Transverse colon (tissue), 4 donors: ENCODE measurements at regions not wholly inside any gene's neighbourhood (a gene's known extent, or its start where the extent isn't known, plus 50 kb on each side); places are given as distances from the start of the nearest gene placed in this dataset.

Source experiments
- DNase-seq: peaks from one replicate; pipeline ENCODE4 v3.0.0-alpha.2; 2019
- H3K27ac ChIP-seq, 4 donors: fragments of 200-600 bp; sonication (generic); 2 replicates each; pipeline ENCODE4 v1.5.1; 2016 to 2018; ENCODE audit warnings: inconsistent platforms in 4 of 4
- H3K27me3 ChIP-seq: fragments of 200-600 bp; sonication (generic); 2 replicates; pipeline ENCODE4 v1.5.1; 2017; ENCODE audit warnings: inconsistent platforms
- H3K36me3 ChIP-seq, 4 donors: fragments of 200-600 bp; sonication (generic); 2 replicates each; pipeline ENCODE4 v1.5.1; 2017 to 2019; ENCODE audit warnings: inconsistent platforms in 4 of 4
- H3K4me1 ChIP-seq, 4 donors: fragments of 200-600 bp; sonication (generic); 2 replicates each; pipeline ENCODE4 v1.5.1; 2017 to 2020; ENCODE audit warnings: inconsistent platforms in 4 of 4
- H3K4me3 ChIP-seq, 4 donors: fragments of 200-600 bp; sonication (generic); 1 replicate in 1 of 4; 2 replicates in 3 of 4; pipeline versions ENCODE4 v1.5.1 to v1.6.1; 2017 to 2019; ENCODE audit warnings: inconsistent platforms in 4 of 4
- H3K9me3 ChIP-seq, 2 donors: fragments of 200-600 bp; sonication (generic); 2 replicates each; pipeline ENCODE4 v1.5.1; 2017 to 2019; ENCODE audit warnings: inconsistent platforms in 2 of 2
- CTCF ChIP-seq, 5 experiments: fragments of 200-600 bp in 3 of 5; fragments of 450-650 bp in 2 of 5; sonication (generic) in 3 of 5; IDR thresholded peaks; 1 replicate in 2 of 5; 2 replicates in 3 of 5; pipeline ENCODE4 v1.5.1; 2016 to 2017; ENCODE audit warnings: antibody characterized with exemption in 5 of 5, inconsistent platforms in 3 of 5, mild to moderate bottlenecking in 2 of 5, moderate library complexity in 1 of 5
- EP300 ChIP-seq: sonication (generic); formaldehyde crosslinking; IDR thresholded peaks from one replicate; pipeline ENCODE4 v1.6.1; 2017; ENCODE audit warnings: antibody characterized with exemption, low read depth
- POLR2A ChIP-seq: fragments of 450-650 bp; IDR thresholded peaks from one replicate; pipeline ENCODE4 v1.6.1; 2016; ENCODE audit warnings: antibody characterized with exemption, mild to moderate bottlenecking, moderate library complexity
- POLR2AphosphoS5 ChIP-seq, 3 donors: sonication (generic); formaldehyde crosslinking; IDR thresholded peaks; one replicate each; pipeline ENCODE4 v1.6.1; 2016; ENCODE audit warnings: antibody characterized with exemption in 3 of 3
- WGBS, 2 donors: methylation state at CpG; one replicate each; pipeline ENCODE4 v1.1.5; 2018; ENCODE audit warnings: low coverage in 1 of 2; 5-methylcytosine and 5-hydroxymethylcytosine counted together
- in situ Hi-C, 4 donors: fragments of 200-750 bp; cut with MboI; loops; one replicate each; pipeline versions ENCODE4 v1.15.0 to v1.15.1; 2017; ENCODE audit warnings: low sequenced_read_pairs in 3 of 4, low pct_ligation_motif_present in 1 of 4, low pct_unique_long_range_greater_than_20kb in 1 of 4
- intact Hi-C: fragments of 100-400 bp; cut with DNase I; formaldehyde crosslinking; loops from one replicate; pipeline ENCODE4 v1.15.1; 2023; ENCODE audit warnings: low total_unique reads

- 37 to 56% methylated on average over 2 of the region's 2 CpGs for WGBS, 2 donors
- in situ Hi-C loops: no loop called here
These were observed 56.8 kb downstream of the IFNG start for GRCh38 chr12:68102731-68103130.

GRCh38 chr12:68102163-68102562 is 57.4 kb downstream of the IFNG start:
- Histone ChIP-seq H3K9me3 (no peaks in the 10 kb centered on the region), H3K36me3 (no peaks in the 10 kb centered on the region), H3K27ac (peak overlapping the region in 2 of 4 donors; percentile 4 to 23), H3K4me3 (no peak overlapping the region), H3K4me1 (no peaks in the 10 kb centered on the region), H3K27me3 (no peaks in the 10 kb centered on the region)
- DNase-seq: no peak
- intact Hi-C loops: no loop called here
- WGBS, 2 donors: 49 to 62% methylated on average over 2 of the region's 2 CpGs
- in situ Hi-C loops: no loop called here
- TF ChIP-seq POLR2AphosphoS5 (IDR thresholded peaks at IDR 0.05): no peak
- TF ChIP-seq POLR2A: no peak
- no peak for TF ChIP-seq CTCF (IDR thresholded peaks at IDR 0.05)
- no peak for TF ChIP-seq EP300

More at GRCh38 chr12:68102731-68103130, 56.8 kb downstream of the IFNG start:
- Histone ChIP-seq H3K4me1 (no peaks in the 10 kb centered on the region), H3K27me3 (no peaks in the 10 kb centered on the region), H3K36me3 (no peaks in the 10 kb centered on the region), H3K4me3 (no peak overlapping the region), H3K9me3 (no peaks in the 10 kb centered on the region), H3K27ac (no peak overlapping the region)
- TF ChIP-seq POLR2AphosphoS5 (IDR thresholded peaks at IDR 0.05) (no peak), CTCF (IDR thresholded peaks at IDR 0.05) (no peak), EP300 (no peak), POLR2A (no peak)
- no peak for DNase-seq
- intact Hi-C loops: no loop called here

- H3K27me3 ChIP-seq: no peaks in the 10 kb centered on the region
- H3K36me3 ChIP-seq: no peaks in the 10 kb centered on the region
- DNase-seq: no peak
- 43 to 60% methylated on average over 1 to 3 of the region's 3 CpGs for WGBS, 2 donors
- no peak overlapping the region for H3K4me3 ChIP-seq
- TF ChIP-seq POLR2A (no peak), CTCF (IDR thresholded peaks at IDR 0.05) (no peak), POLR2AphosphoS5 (IDR thresholded peaks at IDR 0.05) (no peak), EP300 (no peak)
- intact Hi-C loops (no loop called here), in situ Hi-C loops (no loop called here)
- H3K9me3 ChIP-seq: no peaks in the 10 kb centered on the region
- no peaks in the 10 kb centered on the region for H3K4me1 ChIP-seq
- H3K27ac ChIP-seq: no peak overlapping the region
These were observed 59.3 kb downstream of the IFNG start for GRCh38 chr12:68100241-68100640.

GRCh38 chr12:68098939-68099338 is 60.6 kb downstream of the IFNG start:
- in situ Hi-C loops (no loop called here), intact Hi-C loops (no loop called here)
- Histone ChIP-seq H3K4me1 (no peaks in the 10 kb centered on the region), H3K27me3 (no peaks in the 10 kb centered on the region), H3K9me3 (no peaks in the 10 kb centered on the region), H3K27ac (no peak overlapping the region), H3K4me3 (no peak overlapping the region), H3K36me3 (no peaks in the 10 kb centered on the region)
- 64 to 71% methylated on average over 1 of the region's 1 CpG for WGBS, 2 donors
- DNase-seq: no peak
- no peak for TF ChIP-seq CTCF (IDR thresholded peaks at IDR 0.05)
